ENCODE measurements at regions not wholly inside any gene's neighbourhood (a gene's known extent, or its start where the extent isn't known, plus 50 kb on each side); places are given as distances from the start of the nearest gene placed in this dataset.

DNA sequence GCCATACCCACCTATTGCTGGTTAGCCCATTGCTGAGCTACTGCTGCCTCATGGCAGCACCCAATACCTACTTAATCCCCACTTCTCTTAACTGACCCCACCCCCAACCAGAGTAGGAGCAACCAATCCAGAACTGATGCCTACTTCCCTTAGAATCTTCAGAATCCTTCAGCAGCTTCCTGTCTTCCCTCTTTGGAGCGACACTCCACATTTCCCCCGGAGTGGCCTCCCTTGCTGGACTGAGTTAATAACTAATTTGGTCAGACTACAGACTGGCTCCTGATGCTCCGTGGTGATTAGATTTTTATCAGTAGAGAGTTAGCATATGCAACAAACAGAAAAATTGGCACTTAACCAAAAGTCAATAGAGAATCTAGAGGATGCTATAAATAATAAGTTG is 51.2 kb upstream of the UBR2 start:
- Histone ChIP-seq H3K9me3 (replicated peaks; ENCODE audit: control insufficient read depth, insufficient read depth, low read length) (no peaks in the 10 kb centered on the region), H3K27me3 (replicated peaks in 1 of 2; ENCODE audit: control insufficient read depth in 2 of 2, insufficient read depth in 2 of 2, low read length in 1 of 2) (no peaks in the 10 kb centered on the region), H3K9ac (ENCODE audit: control insufficient read depth, insufficient read depth, low read length) (no peak overlapping the region), H3K4me1 (ENCODE audit: control insufficient read depth, insufficient read depth, low read length) (peaks cover 22% of the 10 kb centered on the region), H2AFZ (ENCODE audit: control insufficient read depth, low read depth, low read length) (no peak overlapping the region), H3K4me3 (no peak overlapping the region), H4K20me1 (ENCODE audit: control insufficient read depth, insufficient read depth) (no peaks in the 10 kb centered on the region), H3K27ac (ENCODE audit: control insufficient read depth, insufficient read depth) (no peak overlapping the region), H3K4me2 (ENCODE audit: control insufficient read depth, insufficient read depth) (no peak overlapping the region), H3K36me3 (ENCODE audit: control insufficient read depth in 2 of 2, insufficient read depth in 2 of 2, low read length in 1 of 2) (no peaks in the 10 kb centered on the region), H3K79me2 (ENCODE audit: control insufficient read depth, insufficient read depth, low read length) (no peaks in the 10 kb centered on the region)
- ChIA-PET RAD21 (ENCODE audit: unreplicated experiment) (interaction anchor here (5.2 kb wide), 1 partner anchor 35 kb away, joined by 47 read pairs; no protein-coding TSS in a partner anchor), POLR2A (no interaction called here), CTCF (interaction anchor here (0.7 to 5.9 kb wide), 6 partner anchors 19 to 298 kb away, joined by 3 to 78 read pairs (median 4); no protein-coding TSS in a partner anchor), SMC1A (ENCODE audit: uncharacterized antibody, unreplicated experiment) (interaction anchor here (0.6 to 5.5 kb wide), 6 partner anchors 9 to 1495 kb away, joined by 3 to 60 read pairs (median 24); no protein-coding TSS in a partner anchor)
- BruUV-seq (replicated peaks) = no TSS peak
- TF ChIP-seq, protein P1, sequence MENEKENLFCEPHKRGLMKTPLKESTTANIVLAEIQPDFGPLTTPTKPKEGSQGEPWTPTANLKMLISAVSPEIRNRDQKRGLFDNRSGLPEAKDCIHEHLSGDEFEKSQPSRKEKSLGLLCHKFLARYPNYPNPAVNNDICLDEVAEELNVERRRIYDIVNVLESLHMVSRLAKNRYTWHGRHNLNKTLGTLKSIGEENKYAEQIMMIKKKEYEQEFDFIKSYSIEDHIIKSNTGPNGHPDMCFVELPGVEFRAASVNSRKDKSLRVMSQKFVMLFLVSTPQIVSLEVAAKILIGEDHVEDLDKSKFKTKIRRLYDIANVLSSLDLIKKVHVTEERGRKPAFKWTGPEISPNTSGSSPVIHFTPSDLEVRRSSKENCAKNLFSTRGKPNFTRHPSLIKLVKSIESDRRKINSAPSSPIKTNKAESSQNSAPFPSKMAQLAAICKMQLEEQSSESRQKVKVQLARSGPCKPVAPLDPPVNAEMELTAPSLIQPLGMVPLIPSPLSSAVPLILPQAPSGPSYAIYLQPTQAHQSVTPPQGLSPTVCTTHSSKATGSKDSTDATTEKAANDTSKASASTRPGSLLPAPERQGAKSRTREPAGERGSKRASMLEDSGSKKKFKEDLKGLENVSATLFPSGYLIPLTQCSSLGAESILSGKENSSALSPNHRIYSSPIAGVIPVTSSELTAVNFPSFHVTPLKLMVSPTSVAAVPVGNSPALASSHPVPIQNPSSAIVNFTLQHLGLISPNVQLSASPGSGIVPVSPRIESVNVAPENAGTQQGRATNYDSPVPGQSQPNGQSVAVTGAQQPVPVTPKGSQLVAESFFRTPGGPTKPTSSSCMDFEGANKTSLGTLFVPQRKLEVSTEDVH (IDR thresholded peaks at IDR 0.05; ENCODE audit: low read depth, partially characterized antibody) = no peak
- TF ChIP-seq KLF5 (IDR thresholded peaks at IDR 0.05; ENCODE audit: partially characterized antibody) = no peak
- no peak for TF ChIP-seq NR2C1 (IDR thresholded peaks at IDR 0.05)
- TF ChIP-seq, protein P2, sequence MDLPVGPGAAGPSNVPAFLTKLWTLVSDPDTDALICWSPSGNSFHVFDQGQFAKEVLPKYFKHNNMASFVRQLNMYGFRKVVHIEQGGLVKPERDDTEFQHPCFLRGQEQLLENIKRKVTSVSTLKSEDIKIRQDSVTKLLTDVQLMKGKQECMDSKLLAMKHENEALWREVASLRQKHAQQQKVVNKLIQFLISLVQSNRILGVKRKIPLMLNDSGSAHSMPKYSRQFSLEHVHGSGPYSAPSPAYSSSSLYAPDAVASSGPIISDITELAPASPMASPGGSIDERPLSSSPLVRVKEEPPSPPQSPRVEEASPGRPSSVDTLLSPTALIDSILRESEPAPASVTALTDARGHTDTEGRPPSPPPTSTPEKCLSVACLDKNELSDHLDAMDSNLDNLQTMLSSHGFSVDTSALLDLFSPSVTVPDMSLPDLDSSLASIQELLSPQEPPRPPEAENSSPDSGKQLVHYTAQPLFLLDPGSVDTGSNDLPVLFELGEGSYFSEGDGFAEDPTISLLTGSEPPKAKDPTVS (IDR thresholded peaks at IDR 0.05; ENCODE audit: low read depth, low read length) = no peak
- TF ChIP-seq YY1 (IDR thresholded peaks at IDR 0.05; ENCODE audit: low read depth, low read length) = no peak
- no peak for TF ChIP-seq MEF2A (IDR thresholded peaks at IDR 0.05; ENCODE audit: insufficient read depth, low read depth, low read length)
- no peak for TF ChIP-seq GATAD2B (conservative IDR thresholded peaks at IDR 0.05; ENCODE audit: low read depth)
- TF ChIP-seq YBX1 (IDR thresholded peaks at IDR 0.05) = no peak
- TF ChIP-seq NFYB (IDR thresholded peaks at IDR 0.05; ENCODE audit: insufficient read depth, low read depth, low read length) = no peak
- TF ChIP-seq PML (IDR thresholded peaks at IDR 0.05; ENCODE audit: low read length) = no peak
- in situ Hi-C loops (cut with MboI) = no loop called here
- DNase-seq (ENCODE audit: low read depth, low spot score) = no peak
- intact Hi-C loops (cut with micrococcal nuclease; ENCODE audit: unreplicated experiment) = no loop called here
- ATAC-seq = no peak
- FAIRE-seq = no peak
- 94% methylated on average over 3 of the region's 3 CpGs for WGBS (ENCODE audit: insufficient coverage, insufficient replicate concordance, low lambda C conversion rate, missing lambda C conversion rate)

Measured in GM12878 (cell line).